ENCODE measurements at regions not wholly inside any gene's neighbourhood (a gene's known extent, or its start where the extent isn't known, plus 50 kb on each side); places are given as distances from the start of the nearest gene placed in this dataset.

GRCh38 chr16:5598793-5599192 is 501.2 kb upstream of the EEF2KMT start:
- no peak for TF ChIP-seq CTCF (conservative IDR thresholded peaks at IDR 0.05; ENCODE audit: low read depth in 2 of 2)
- no peak for TF ChIP-seq EZH2phosphoT487 (IDR thresholded peaks at IDR 0.05; ENCODE audit: unreplicated experiment)
- no peak for TF ChIP-seq ETS1 (IDR thresholded peaks at IDR 0.05)
- TF ChIP-seq POLR2AphosphoS5 (IDR thresholded peaks at IDR 0.05; ENCODE audit: low read depth): no peak
- no peak for TF ChIP-seq ZNF114 (CRISPR knock-in tag; IDR thresholded peaks at IDR 0.05)
- no peak for TF ChIP-seq REST (IDR thresholded peaks at IDR 0.05; ENCODE audit: unreplicated experiment)
- TF ChIP-seq EZH2 (IDR thresholded peaks at IDR 0.05; ENCODE audit: low read depth, unreplicated experiment): no peak
- no peak for TF ChIP-seq JUNB (IDR thresholded peaks at IDR 0.05; ENCODE audit: unreplicated experiment)
